Psoas muscle (tissue), 7 donors: ENCODE measurements at regions not wholly inside any gene's neighbourhood (a gene's known extent, or its start where the extent isn't known, plus 50 kb on each side); places are given as distances from the start of the nearest gene placed in this dataset.

Experiments used
- ATAC-seq, 4 donors: fragments of 200-7000 bp; cut with Tn5 transposase; one replicate each; pipeline ENCODE4 v1.9.1; 2020; ENCODE audit warnings: moderate library complexity in 3 of 4, mild to moderate bottlenecking in 2 of 4
- DNase-seq, 2 donors: peaks; one replicate each; pipeline ENCODE4 v3.0.0-alpha.2; 2020
- H3K27ac ChIP-seq: fragments of 200-600 bp; one replicate; pipeline ENCODE4 v1.8.0; 2022
- H3K27me3 ChIP-seq, 3 donors: fragments of 200-600 bp in 1 of 3; one replicate each; pipeline versions ENCODE4 v1.6.1 to v1.8.0; 2013 to 2022; ENCODE audit warnings: low read length in 2 of 3, mild to moderate bottlenecking in 2 of 3, moderate library complexity in 1 of 3; ENCODE audit not compliant: insufficient read depth in 3 of 3
- H3K36me3 ChIP-seq, 2 donors: fragments of 200-600 bp in 1 of 2; one replicate each; pipeline versions ENCODE4 v1.6.1 to v1.8.0; 2013 to 2022; ENCODE audit warnings: low read depth in 1 of 2, mild to moderate bottlenecking in 1 of 2, moderate library complexity in 1 of 2; ENCODE audit not compliant: insufficient read depth in 1 of 2
- H3K4me1 ChIP-seq: fragments of 200-600 bp; one replicate; pipeline ENCODE4 v1.8.0; 2022
- H3K4me3 ChIP-seq: fragments of 200-600 bp; one replicate; pipeline ENCODE4 v1.8.0; 2022; ENCODE audit warnings: mild to moderate bottlenecking
- H3K9me3 ChIP-seq: fragments of 200-600 bp; one replicate; pipeline ENCODE4 v1.8.0; 2022
- WGBS, 3 donors: extraction: QIAGEN DNeasy Blood & Tissue Kit; methylation state at CpG; one replicate each; pipeline versions ENCODE4 v1.1.6 to v1.1.7; 2013; 5-methylcytosine and 5-hydroxymethylcytosine counted together
- intact Hi-C, 2 donors: fragments of 100-400 bp; cut with DNase I; formaldehyde crosslinking; loops; one replicate each; pipeline versions ENCODE4 v1.11.0 to v1.14.2; 2022
- TF ChIP-seq, protein P1 (sequence below): fragments of 200-600 bp; IDR thresholded peaks from one replicate; pipeline ENCODE4 v1.8.0; 2022; ENCODE audit warnings: antibody characterized with exemption
- donor health status: healthy with polysubstance abuse.
- donor health status: DM: no; HTN: no; CAD: no; lungs with moderate emphysema.
- donor health status: Bipolar disorder and iron deficiency.
- donor health status: healthy.
- donor health status: DM: yes; HTN: yes; CAD: no.
- donor health status: DM: no; HTN: no; CAD: no.
- donor health status: DM: yes; HTN: yes; CAD: no.

DNA sequence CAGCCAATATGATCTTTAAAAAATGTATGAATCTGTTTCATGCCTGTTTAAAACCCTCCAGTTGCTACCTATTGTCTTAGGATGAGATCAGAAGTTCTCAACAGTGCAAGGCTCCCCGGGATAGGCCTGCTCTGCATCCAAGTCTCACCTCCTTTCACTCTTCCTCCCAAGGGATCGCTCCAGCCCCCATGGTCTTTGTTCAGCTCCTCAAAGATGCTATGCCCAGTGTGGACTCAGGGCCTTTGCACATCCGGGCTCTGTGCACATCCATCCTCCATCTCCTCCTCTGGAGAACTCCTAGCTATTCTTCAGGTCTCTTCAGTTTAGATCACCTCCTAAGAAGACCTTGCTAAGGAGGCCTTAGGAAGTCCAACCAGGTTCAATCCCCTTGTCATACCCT is 82.7 kb upstream of the LEP start:
- intact Hi-C loops, result no loop called here
- Histone ChIP-seq H3K27ac (no peak overlapping the region), H3K4me1 (no peaks in the 10 kb centered on the region), H3K36me3 (no peaks in the 10 kb centered on the region), H3K27me3 (peaks cover 0 to 39% (median 2%) of the 10 kb centered on the region in 3 donors), H3K4me3 (no peak overlapping the region), H3K9me3 (no peaks in the 10 kb centered on the region)
- ATAC-seq, result no peak
- DNase-seq, result no peak
- WGBS, 3 donors, result 80 to 88% (median 84%) methylated on average over 3 of the region's 3 CpGs
- TF ChIP-seq, protein P1, sequence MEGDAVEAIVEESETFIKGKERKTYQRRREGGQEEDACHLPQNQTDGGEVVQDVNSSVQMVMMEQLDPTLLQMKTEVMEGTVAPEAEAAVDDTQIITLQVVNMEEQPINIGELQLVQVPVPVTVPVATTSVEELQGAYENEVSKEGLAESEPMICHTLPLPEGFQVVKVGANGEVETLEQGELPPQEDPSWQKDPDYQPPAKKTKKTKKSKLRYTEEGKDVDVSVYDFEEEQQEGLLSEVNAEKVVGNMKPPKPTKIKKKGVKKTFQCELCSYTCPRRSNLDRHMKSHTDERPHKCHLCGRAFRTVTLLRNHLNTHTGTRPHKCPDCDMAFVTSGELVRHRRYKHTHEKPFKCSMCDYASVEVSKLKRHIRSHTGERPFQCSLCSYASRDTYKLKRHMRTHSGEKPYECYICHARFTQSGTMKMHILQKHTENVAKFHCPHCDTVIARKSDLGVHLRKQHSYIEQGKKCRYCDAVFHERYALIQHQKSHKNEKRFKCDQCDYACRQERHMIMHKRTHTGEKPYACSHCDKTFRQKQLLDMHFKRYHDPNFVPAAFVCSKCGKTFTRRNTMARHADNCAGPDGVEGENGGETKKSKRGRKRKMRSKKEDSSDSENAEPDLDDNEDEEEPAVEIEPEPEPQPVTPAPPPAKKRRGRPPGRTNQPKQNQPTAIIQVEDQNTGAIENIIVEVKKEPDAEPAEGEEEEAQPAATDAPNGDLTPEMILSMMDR, result no peak

DNA sequence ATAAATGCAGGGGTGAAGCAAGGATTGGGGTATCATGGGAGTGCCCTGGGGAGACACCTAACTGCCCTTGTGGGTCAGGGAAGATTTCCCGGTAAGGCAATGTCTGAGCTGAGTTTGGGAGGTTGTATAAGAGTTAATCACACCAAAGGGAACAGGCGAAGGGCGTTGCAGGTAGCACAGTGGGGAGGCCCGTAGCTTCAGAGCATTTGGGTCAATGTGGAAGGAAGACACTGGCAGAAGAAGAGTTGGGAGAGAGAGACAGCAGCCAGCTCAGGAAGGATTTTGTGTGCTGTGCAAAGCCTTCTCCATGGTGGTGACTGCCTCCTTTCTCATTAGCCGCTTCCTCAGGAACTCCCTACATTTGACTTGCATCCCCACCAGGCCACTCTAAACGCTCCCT is 80.8 kb upstream of the LEP start:
- Histone ChIP-seq H3K36me3 (no peaks in the 10 kb centered on the region), H3K4me3 (no peak overlapping the region), H3K27ac (no peak overlapping the region), H3K9me3 (no peaks in the 10 kb centered on the region), H3K4me1 (no peaks in the 10 kb centered on the region), H3K27me3 (peaks cover 3 to 55% (median 3%) of the 10 kb centered on the region in 3 donors)
- ATAC-seq (no peak), DNase-seq (no peak)
- TF ChIP-seq, protein P1, result no peak
- 65 to 68% (median 68%) methylated on average over 6 of the region's 6 CpGs for WGBS, 3 donors
- intact Hi-C loops, result no loop called here

DNA sequence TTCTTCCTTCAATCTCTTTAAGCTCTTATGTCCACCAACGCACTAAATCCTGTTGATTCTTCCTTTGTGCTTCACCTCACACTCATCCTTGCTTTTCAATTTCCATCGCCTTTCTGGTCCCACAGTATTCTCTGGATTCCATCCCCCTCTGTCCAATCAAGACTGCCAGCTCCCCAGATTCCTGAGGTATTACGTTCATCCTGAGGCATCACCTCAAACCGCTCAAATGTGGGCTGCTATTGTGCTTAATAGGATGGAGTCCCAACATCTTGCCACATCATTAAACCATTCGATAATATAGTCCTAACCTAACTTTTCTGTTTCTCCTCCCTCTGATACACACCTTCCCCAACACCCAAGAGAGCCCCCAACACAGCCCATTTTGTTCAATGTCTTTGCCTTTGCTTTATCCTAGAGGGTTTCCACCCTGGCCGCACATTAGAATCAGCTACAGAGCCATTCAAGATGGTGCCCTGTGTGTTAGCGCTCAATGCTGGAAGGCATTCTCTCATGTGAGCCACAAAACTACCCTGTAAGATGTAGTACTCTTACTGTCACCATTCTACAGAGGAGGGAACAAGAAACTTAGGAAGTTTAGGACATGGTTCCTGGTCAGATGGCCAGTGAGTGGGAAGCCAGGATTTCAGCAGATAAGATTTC is 79.5 kb upstream of the LEP start:
- H3K4me1 ChIP-seq, result peaks cover 3% of the 10 kb centered on the region
- H3K4me3 ChIP-seq, result no peak overlapping the region
- peaks cover 6 to 64% (median 15%) of the 10 kb centered on the region in 3 donors for H3K27me3 ChIP-seq
- no peak for ATAC-seq
- no peak overlapping the region for H3K27ac ChIP-seq
- DNase-seq, result no peak
- intact Hi-C loops, result no loop called here
- TF ChIP-seq, protein P1, result no peak
- H3K9me3 ChIP-seq, result no peaks in the 10 kb centered on the region
- WGBS, 3 donors, result 82 to 86% (median 86%) methylated on average over 7 of the region's 7 CpGs
- H3K36me3 ChIP-seq, result no peaks in the 10 kb centered on the region

DNA sequence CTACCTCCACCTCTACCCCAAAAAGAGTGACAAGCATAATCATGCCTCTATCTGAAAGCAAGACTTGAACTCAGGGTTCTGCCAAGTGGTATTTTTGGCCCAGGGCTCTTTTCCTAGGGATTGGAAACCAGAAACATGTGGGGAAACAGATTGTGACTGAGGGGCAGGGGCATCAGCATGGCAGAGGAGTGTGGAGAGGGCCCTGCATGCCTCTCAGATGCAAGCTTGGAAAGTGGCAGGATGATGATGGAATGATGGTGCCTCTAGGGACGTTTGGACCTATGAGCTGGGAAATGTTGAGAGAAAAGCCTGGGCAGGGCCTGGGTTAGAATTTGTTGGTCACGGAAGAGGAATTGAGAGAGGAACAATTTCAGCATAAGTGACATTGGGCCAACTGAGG is 78.4 kb upstream of the LEP start:
- TF ChIP-seq, protein P1, result no peak
- no peak for DNase-seq

DNA sequence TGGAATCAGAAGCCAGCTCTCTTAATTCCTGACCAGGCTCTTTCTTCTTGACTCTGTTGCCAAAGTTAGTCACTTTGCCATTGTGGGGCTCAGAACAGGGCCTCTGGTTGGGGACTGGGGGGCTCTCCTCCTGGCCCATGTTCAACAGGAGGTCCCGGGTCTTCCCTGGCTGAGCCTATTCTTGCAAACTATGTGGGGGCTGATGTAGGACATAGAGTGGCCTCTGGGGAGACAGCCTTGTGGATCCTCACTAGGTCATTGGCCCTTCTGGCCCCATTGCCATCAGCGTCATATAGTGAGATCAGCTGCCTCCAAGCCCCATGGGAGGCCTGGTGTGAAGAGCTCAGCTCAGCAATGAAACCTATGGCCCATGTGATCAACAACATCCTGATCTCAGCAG is 77.6 kb upstream of the LEP start:
- TF ChIP-seq, protein P1, result no peak
- H3K27ac ChIP-seq, result no peak overlapping the region
- intact Hi-C loops, result no loop called here
- WGBS, 3 donors, result 84 to 87% (median 84%) methylated on average over 2 of the region's 2 CpGs
- no peak overlapping the region for H3K4me3 ChIP-seq
- ATAC-seq, result no peak
- H3K27me3 ChIP-seq, result peaks cover 6 to 66% (median 26%) of the 10 kb centered on the region in 3 donors
- H3K4me1 ChIP-seq, result peaks cover 14% of the 10 kb centered on the region
- H3K36me3 ChIP-seq, result no peaks in the 10 kb centered on the region
- H3K9me3 ChIP-seq, result no peaks in the 10 kb centered on the region
- DNase-seq, result no peak

More for the DNA sequence above, 78.4 kb upstream of the LEP start:
- H3K27me3 ChIP-seq, result peaks cover 6 to 66% (median 19%) of the 10 kb centered on the region in 3 donors
- H3K9me3 ChIP-seq, result no peaks in the 10 kb centered on the region
- H3K4me3 ChIP-seq, result no peak overlapping the region
- WGBS, 3 donors, result 67 to 85% (median 75%) methylated on average over 2 of the region's 2 CpGs
- no peak for ATAC-seq
- H3K4me1 ChIP-seq, result peaks cover 10% of the 10 kb centered on the region
- no peak overlapping the region for H3K27ac ChIP-seq
- no peaks in the 10 kb centered on the region for H3K36me3 ChIP-seq
- intact Hi-C loops, result no loop called here
